ENCODE measurements at regions not wholly inside any gene's neighbourhood (a gene's known extent, or its start where the extent isn't known, plus 50 kb on each side); places are given as distances from the start of the nearest gene placed in this dataset.
A peak's percentile ranks its signal among the peaks of the same experiment; 100 is the strongest.

DNA sequence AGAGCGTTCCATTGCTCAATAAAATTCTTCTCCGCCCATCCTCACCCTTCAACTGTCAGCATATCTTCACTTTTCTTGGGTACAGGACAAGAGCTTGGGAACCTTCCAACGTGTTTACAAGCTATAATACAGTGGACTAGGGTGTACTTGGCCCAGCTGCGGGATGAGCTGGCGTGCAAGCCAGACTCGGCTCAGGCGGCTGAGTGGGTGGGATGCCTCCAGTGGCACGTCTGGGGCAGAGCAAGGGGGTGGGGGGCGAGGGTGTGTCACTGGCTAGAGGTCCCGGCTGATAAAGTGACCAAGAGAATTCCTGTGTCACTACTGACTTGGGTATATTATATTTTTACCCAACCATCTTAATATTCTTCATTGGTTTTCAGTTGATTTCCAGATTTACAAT is 179.7 kb downstream of the EVA1A start:
- no peak for DNase-seq

- peak; percentile 30 for DNase-seq
Observed at GRCh38 chr2:75379476-75380210, 180.3 kb upstream of the TACR1 start.

- no peak for DNase-seq
Observed at GRCh38 chr2:75375646-75376582, 176.6 kb upstream of the TACR1 start.

GRCh38 chr2:75374414-75374957 is 175.2 kb upstream of the TACR1 start:
- peak; percentile 17 for DNase-seq

GRCh38 chr2:75367401-75367800 is 168.1 kb upstream of the TACR1 start:
- no peak for DNase-seq

- no peak for DNase-seq
Observed at GRCh38 chr2:75361486-75361885, 162.2 kb upstream of the TACR1 start.

- peak; percentile 28 for DNase-seq
Observed at GRCh38 chr2:75360945-75361344, 161.6 kb upstream of the TACR1 start.

DNA sequence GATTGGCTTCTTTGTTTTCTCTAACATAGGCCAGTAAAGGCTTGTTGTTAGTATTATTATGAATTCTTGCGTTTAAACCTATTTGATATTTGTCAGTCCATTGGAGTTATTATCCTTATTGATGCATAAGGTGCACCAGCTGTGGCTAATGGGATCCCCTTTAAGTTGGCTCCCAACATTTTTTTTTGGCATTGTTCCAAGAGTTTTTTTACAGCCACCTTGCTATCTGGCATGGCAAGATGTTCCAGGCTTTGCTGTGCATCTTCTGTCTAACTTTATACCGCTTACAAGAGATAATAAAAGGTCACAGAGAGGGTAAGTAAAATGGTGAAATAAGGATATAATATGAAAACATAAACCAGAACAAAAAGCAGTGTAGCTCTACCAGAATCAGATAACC is 157.5 kb upstream of the TACR1 start:
- peak; percentile 67 for DNase-seq

GRCh38 chr2:75353131-75353530 is 153.8 kb upstream of the TACR1 start:
- DNase-seq: no peak

- DNase-seq: no peak
Observed at GRCh38 chr2:75348307-75348706, 149.0 kb upstream of the TACR1 start.

DNA sequence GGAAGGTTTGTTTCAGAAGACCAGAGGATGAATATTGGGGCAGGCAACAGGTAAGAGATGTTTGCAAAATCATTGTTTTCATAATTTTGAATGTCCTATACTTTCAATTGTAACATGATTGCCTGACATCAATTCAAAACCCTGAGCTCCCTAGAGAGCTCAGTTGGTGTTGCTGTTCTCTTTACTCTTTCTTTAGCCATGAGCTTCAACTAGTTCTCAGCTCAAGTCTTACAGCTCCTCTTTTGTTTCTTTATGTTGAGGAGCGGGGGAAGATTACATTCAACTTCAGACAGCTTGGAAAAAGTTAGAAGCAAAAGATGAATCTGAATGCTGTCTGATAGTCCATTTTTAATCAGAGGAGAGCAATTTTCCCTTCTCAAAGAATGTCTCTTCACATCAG is 144.8 kb upstream of the TACR1 start:
- no peak for DNase-seq

GRCh38 chr2:75342504-75343175 is 143.3 kb upstream of the TACR1 start:
- DNase-seq: no peak

- no peak for DNase-seq
Observed at GRCh38 chr2:75340560-75340959, 141.2 kb upstream of the TACR1 start.

DNA sequence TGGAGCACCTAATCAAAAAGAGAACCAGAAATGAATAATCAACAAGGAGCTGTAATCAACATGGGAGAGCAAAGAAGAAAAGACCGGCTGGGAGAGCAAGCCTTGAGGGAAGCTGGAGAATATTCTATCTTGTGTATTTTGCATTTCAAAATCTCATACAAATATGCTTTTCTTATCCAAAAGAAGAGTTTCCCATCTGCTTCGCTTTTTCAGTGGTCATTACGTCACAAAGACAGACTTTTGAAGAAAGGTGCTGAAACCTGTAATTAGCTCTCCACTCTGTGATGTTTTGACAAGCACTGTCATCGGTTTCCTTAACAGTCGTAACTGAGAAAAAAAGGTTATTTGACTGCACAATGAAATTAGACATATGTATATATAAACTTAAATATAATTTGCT is 139.1 kb upstream of the TACR1 start:
- no peak for DNase-seq

DNA sequence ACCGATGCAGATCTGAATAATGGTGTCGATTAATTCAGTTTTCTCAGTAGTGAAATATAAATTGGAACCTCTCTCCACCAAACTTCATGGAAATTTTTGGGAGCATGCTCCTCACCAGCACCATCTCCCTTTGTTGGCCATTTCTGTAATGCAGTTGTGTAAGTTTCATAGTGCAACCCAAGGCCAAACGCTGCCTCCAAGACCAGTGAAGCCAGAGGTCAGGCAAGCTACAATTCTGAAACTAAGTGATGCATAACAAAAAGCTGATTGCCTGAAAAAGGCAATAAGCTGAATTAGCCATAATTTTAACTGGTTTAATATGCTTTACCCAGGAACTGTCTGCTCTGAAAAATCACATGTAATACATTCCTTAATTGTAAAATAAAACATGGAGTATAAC is 138.3 kb upstream of the TACR1 start:
- DNase-seq: no peak

DNA sequence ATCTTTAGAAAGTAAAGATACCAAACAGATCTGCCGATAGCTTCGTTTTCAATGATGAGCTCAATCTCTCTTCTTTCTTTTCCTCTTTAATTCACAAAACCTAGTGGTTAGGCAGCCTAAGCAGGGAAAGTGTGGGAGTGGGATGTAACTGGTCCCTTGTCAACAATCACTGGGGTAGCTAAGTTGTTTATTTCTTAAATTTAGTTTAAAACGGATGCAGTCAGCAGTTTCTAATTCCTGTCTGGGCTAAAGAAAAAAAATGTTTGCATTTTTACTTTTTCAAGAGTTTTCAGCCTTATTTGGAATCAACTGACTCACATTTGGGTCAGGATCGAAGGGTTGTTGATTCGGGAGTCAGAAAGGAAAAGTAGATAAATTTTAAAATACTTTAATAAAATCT is 137.7 kb upstream of the TACR1 start:
- DNase-seq: no peak

GRCh38 chr2:75336451-75336850 is 137.1 kb upstream of the TACR1 start:
- no peak for DNase-seq

DNA sequence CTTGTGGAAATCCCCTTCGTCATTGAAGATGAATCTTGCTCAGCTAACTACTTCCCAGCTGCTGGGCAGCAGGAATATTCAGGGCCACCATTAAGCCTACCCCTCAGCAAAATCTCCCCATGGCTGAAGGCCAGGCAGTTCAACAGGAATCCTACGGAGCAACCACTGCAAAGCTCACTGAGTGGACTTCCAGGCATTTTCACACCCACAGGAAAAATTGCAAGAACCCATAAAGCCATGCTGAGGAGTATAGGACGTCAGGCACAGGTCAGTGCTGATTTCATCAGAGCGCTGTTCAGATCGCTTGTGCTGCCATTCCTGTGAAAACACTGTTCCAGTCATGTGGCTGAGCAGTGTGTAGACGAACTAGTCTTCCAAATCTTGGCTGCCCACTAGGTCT is 134.8 kb upstream of the TACR1 start:
- no peak for DNase-seq

DNA sequence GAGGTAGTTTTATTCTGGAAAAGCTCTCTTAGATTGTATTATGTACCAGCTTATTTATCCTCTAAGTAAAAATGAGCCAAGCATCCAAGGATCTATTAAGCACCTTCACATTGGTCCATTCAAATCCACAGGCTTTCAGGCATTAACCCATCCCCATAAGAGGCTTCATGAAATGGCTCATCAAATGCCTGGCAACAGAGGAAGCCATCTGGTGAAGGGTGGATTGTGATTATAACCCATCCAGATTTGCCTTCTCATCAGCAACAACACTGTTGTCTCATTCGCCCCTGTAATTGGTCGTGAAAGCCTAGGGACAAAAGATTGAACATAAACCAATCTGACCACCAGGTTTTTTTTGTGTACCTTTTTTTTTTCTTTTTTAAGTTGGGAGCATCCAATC is 134.3 kb upstream of the TACR1 start:
- peak; percentile 70 for DNase-seq

GRCh38 chr2:75328156-75328555 is 128.8 kb upstream of the TACR1 start:
- no peak for DNase-seq

- DNase-seq: no peak
Observed at GRCh38 chr2:75327334-75327733, 128.0 kb upstream of the TACR1 start.

- no peak for DNase-seq
Observed at GRCh38 chr2:75326645-75327044, 127.3 kb upstream of the TACR1 start.

DNA sequence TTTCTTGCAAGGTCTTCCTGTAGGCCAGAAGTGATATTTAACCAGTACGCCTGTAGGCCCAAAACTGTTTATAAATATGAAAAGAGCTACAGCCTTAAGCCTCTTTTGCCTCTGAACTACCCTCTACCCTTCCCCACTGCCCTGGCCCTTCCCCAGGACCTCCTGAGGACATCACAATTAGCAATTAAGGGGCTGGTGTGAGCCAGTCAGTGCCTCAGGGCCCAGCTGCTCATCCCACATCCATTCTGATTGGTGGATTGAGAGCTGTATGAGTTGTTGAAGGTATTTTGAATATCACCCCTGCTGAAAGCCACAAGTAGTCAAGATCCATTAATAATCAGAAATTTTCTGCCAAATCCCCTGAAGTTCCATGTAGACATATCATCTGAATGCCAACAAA is 126.3 kb upstream of the TACR1 start:
- no peak for DNase-seq

All from NCI-H82 (cell line).